MM.1S (cell line): ENCODE measurements at regions not wholly inside any gene's neighbourhood (a gene's known extent, or its start where the extent isn't known, plus 50 kb on each side); places are given as distances from the start of the nearest gene placed in this dataset.
"Not testable (repeated sequence)": the region's sequence is repeated elsewhere in the genome, so short reads cannot be mapped to it uniquely, and the experiment has no call there.

Experiments
- CTCF ChIP-seq: fragments of 300-600 bp; sonication (generic); IDR thresholded peaks from 2 replicates; pipeline ENCODE4 v1.5.1; 2016; ENCODE audit warnings: antibody characterized with exemption, low read length, mixed read lengths
- EZH2 ChIP-seq: fragments of 300-600 bp; sonication (generic); optimal IDR thresholded peaks from 2 replicates; pipeline ENCODE3; 2017; ENCODE audit warnings: low read depth, mild to moderate bottlenecking, antibody characterized with exemption, low read length, mixed read lengths
- EZH2phosphoT487 ChIP-seq: fragments of 300-600 bp; sonication (generic); IDR thresholded peaks from 2 replicates; pipeline ENCODE4 v1.6.1; 2018; ENCODE audit warnings: antibody characterized with exemption, low read length

- not testable (repeated sequence) for TF ChIP-seq CTCF, EZH2, EZH2phosphoT487
These were observed 113.5 kb downstream of the METRNL start for GRCh38 chr17:83192789-83193335.
